SK-N-SH (cell line): ENCODE measurements at regions not wholly inside any gene's neighbourhood (a gene's known extent, or its start where the extent isn't known, plus 50 kb on each side); places are given as distances from the start of the nearest gene placed in this dataset.

Experiments used
- CTCF ChIA-PET: fragments of 300-600, 350-600 bp; formaldehyde crosslinking; extraction: SDS; loops from one replicate; lab custom pipeline; 2021; lab: Yijun Ruan, JAX
- POLR2A ChIA-PET: fragments of 350-600 bp; sonication (Branson Sonifier 250); formaldehyde crosslinking; extraction: SDS; loops from one replicate; lab custom pipeline; 2020; ENCODE audit warnings: antibody characterized with exemption, inconsistent platforms; lab: Yijun Ruan, JAX
- DNase-seq: peaks from one replicate; pipeline ENCODE4 v3.0.0; 2012
- H2AFZ ChIP-seq: fragments of 200-600 bp; sonication (generic); 2 replicates; pipeline ENCODE4 v1.8.1; 2016; ENCODE audit warnings: antibody characterized with exemption, mild to moderate bottlenecking, low read depth
- H3F3A ChIP-seq: fragments of 200-600 bp; sonication (generic); replicated peaks from 2 replicates; pipeline ENCODE3; 2016; ENCODE audit warnings: antibody characterized with exemption, mild to moderate bottlenecking; ENCODE audit not compliant: insufficient read depth
- H3K27ac ChIP-seq, 2 experiments: fragments of 200-500 bp in 1 of 2; fragments of 200-600 bp in 1 of 2; sonication (Bioruptor generic) in 1 of 2; sonication (generic), shearing (Covaris generic) in 1 of 2; 2 replicates each; pipeline versions ENCODE4 v1.5.1 to v1.6.1; 2014 to 2016; ENCODE audit warnings: low read depth in 2 of 2, inconsistent platforms in 1 of 2, low read length in 1 of 2, mild to moderate bottlenecking in 1 of 2, mixed read lengths in 1 of 2
- H3K27me3 ChIP-seq: fragments of 200-600 bp; sonication (generic), shearing (Covaris generic); 2 replicates; pipeline ENCODE4 v1.6.1; 2016; ENCODE audit warnings: mixed run types; ENCODE audit not compliant: insufficient read depth
- H3K36me3 ChIP-seq, 2 experiments: fragments of 200-500 bp in 1 of 2; fragments of 200-600 bp in 1 of 2; sonication (Bioruptor generic) in 1 of 2; sonication (generic) in 1 of 2; replicated peaks in 1 of 2; 2 replicates each; pipeline versions ENCODE3 to v1.5.1; 2014 to 2016; ENCODE audit warnings: low read length in 1 of 2, mild to moderate bottlenecking in 1 of 2; ENCODE audit not compliant: insufficient read depth in 2 of 2, control insufficient read depth in 1 of 2
- H3K4me1 ChIP-seq, 2 experiments: fragments of 200-500 bp in 1 of 2; fragments of 200-600 bp in 1 of 2; sonication (Bioruptor generic) in 1 of 2; sonication (generic), shearing (Covaris generic) in 1 of 2; 2 replicates each; pipeline versions ENCODE4 v1.5.1 to v1.6.1; 2014 to 2016; ENCODE audit warnings: low read depth in 1 of 2, low read length in 1 of 2, mixed run types in 1 of 2; ENCODE audit not compliant: insufficient read depth in 2 of 2, control insufficient read depth in 1 of 2
- H3K4me2 ChIP-seq: fragments of 200-600 bp; sonication (generic), shearing (Covaris generic); 2 replicates; pipeline ENCODE4 v1.6.1; 2017; ENCODE audit warnings: mixed run types
- H3K4me3 ChIP-seq, 2 experiments: fragments of 200-500 bp in 1 of 2; fragments of 200-600 bp in 1 of 2; sonication (Bioruptor generic) in 1 of 2; sonication (generic), shearing (Covaris generic) in 1 of 2; 2 replicates each; pipeline versions ENCODE4 v1.5.1 to v1.8.1; 2014 to 2016; ENCODE audit warnings: low read depth in 2 of 2, inconsistent platforms in 1 of 2, low read length in 1 of 2, mild to moderate bottlenecking in 1 of 2, mixed read lengths in 1 of 2, moderate library complexity in 1 of 2
- H3K79me2 ChIP-seq: fragments of 200-600 bp; sonication (generic); 2 replicates; pipeline ENCODE4 v1.8.1; 2017; ENCODE audit warnings: mild to moderate bottlenecking; ENCODE audit not compliant: insufficient read depth
- H3K9ac ChIP-seq: fragments of 200-600 bp; sonication (generic); 2 replicates; pipeline ENCODE4 v1.6.1; 2017; ENCODE audit warnings: mixed run types
- H3K9me2 ChIP-seq: fragments of 200-600 bp; sonication (generic); 2 replicates; pipeline ENCODE4 v1.6.1; 2017; ENCODE audit warnings: mixed run types
- H3K9me3 ChIP-seq: fragments of 200-600 bp; sonication (generic); 2 replicates; pipeline ENCODE4 v1.6.1; 2017; ENCODE audit warnings: mixed run types, mild to moderate bottlenecking, moderate library complexity
- H4K20me1 ChIP-seq: fragments of 200-600 bp; sonication (generic); 2 replicates; pipeline ENCODE4 v1.6.1; 2017; ENCODE audit warnings: mild to moderate bottlenecking, mixed run types; ENCODE audit not compliant: insufficient read depth
- EP300 ChIP-seq, 2 experiments: IDR thresholded peaks; 2 replicates each; pipeline versions ENCODE4 v1.4.0 to v1.6.1; 2012; ENCODE audit warnings: borderline replicate concordance in 1 of 2, low read depth in 1 of 2, low read length in 1 of 2
- FOXJ3 ChIP-seq: sonication (generic); formaldehyde crosslinking; IDR thresholded peaks from 2 replicates; pipeline ENCODE4 v1.5.1; 2020; ENCODE audit warnings: mild to moderate bottlenecking, missing genetic modification reagents
- FOXM1 ChIP-seq: IDR thresholded peaks from 2 replicates; pipeline ENCODE4 v1.4.0; 2012; ENCODE audit warnings: low read depth, mild to moderate bottlenecking
- GATA2 ChIP-seq: sonication (generic); formaldehyde crosslinking; IDR thresholded peaks from 2 replicates; pipeline ENCODE4 v1.5.0; 2020; ENCODE audit warnings: mild to moderate bottlenecking, missing genetic modification reagents
- MAX ChIP-seq: IDR thresholded peaks from 2 replicates; pipeline ENCODE4 v1.4.0; 2012; ENCODE audit warnings: low read depth
- MEF2A ChIP-seq: IDR thresholded peaks from 2 replicates; pipeline ENCODE4 v1.4.0; 2012; ENCODE audit warnings: low read depth, borderline replicate concordance
- NRF1 ChIP-seq: IDR thresholded peaks from 2 replicates; pipeline ENCODE4 v1.6.1; 2012; ENCODE audit warnings: low read depth, mild to moderate bottlenecking, low read length
- SMC3 ChIP-seq: IDR thresholded peaks from 2 replicates; pipeline ENCODE4 v1.6.1; 2012; ENCODE audit warnings: low read depth, low read length, improper control_type of control experiment
- TAF1 ChIP-seq: IDR thresholded peaks from 2 replicates; pipeline ENCODE4 v1.6.1; 2012; ENCODE audit warnings: low read depth, mild to moderate bottlenecking, low read length, moderate library complexity, borderline replicate concordance
- WGBS: methylation state at CpG from one replicate; pipeline ENCODE4 v1.1.6; 2017; ENCODE audit warnings: low lambda C conversion rate; 5-methylcytosine and 5-hydroxymethylcytosine counted together
- TF ChIP-seq, protein P1 (sequence below): IDR thresholded peaks from 2 replicates; pipeline ENCODE4 v1.4.0; 2012; ENCODE audit warnings: low read depth, borderline replicate concordance

DNA sequence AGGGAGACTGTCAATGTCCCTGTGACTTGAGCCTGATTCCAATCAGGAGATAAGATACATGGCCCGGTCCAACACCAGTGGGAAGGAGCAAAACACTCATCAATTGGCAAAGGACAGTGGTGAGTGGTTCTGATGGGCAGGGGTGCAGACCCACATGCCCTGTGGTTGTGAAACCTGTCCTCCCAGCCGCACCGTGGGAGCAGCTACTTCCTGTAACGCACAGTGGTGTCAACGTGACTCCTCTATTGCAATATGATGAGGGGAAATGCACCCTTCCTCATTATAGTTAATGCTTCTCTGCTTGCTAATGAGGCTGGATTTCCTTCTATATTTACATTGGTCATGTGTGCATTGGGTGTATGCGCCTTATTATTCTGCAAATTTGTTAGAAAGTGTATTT is 223.0 kb downstream of the IRX1 start:
- CTCF ChIA-PET, result no interaction called here
- no peaks in the 10 kb centered on the region for H3K79me2 ChIP-seq

DNA sequence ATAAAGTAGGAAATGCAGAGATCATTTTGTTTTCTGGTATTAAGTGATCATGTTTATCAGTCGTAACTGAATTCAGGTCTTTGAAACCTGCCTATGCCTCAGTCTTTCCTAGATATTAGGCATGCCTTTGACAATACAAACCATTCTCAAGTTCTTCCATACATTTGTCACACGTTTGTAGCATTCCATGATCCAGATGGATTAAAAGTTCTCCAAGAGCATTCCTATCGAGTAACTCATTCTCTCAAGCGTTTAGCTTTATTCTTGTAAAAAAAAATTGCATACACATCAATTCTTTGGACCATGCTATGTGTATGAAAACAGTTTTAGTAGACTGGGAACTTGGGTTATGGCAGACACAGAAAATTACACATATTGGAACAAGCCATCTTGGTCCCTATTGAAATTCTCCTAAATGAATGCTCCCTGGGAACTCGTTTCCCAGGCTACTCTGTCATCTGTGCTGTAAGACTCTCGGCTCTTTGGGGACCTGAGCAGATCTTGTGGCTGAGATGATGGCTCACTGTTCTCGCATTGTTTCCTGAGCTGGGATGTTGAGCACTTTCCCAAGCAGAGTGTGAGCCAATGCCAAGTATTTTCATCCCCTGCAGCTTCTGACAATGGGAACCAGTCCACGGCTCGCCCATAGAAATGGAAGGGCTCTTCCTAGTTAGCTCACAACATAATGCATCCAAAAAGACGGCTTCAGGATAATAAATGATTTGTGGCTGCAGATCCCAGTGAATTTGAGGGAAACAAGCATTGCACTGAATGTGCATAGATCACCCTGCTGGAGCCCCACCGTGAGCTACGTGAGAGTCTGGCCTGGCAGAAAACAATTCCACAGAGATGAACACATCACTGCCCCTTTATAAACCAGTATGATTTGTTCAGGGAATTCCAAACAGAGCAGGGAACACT is 230.2 kb downstream of the IRX1 start:
- Histone ChIP-seq H3K4me1 (no peaks in the 10 kb centered on the region), H3K4me3 (no peak overlapping the region), H3K9ac (no peak overlapping the region), H4K20me1 (no peaks in the 10 kb centered on the region), H3K9me2 (no peaks in the 10 kb centered on the region), H3K9me3 (no peaks in the 10 kb centered on the region), H3K79me2 (no peaks in the 10 kb centered on the region), H2AFZ (no peak overlapping the region), H3K27ac (no peak overlapping the region), H3K4me2 (no peak overlapping the region), H3K27me3 (no peaks in the 10 kb centered on the region), H3F3A (no peaks in the 10 kb centered on the region), H3K36me3 (no peaks in the 10 kb centered on the region)
- CTCF ChIA-PET, result no interaction called here
- POLR2A ChIA-PET, result no interaction called here
- 6% methylated on average over 12 of the region's 12 CpGs for WGBS
- TF ChIP-seq FOXM1, result no peak
- TF ChIP-seq MEF2A, result no peak
- no peak for TF ChIP-seq EP300 (IDR thresholded peaks at IDR 0.05; ENCODE audit: borderline replicate concordance in 1 of 2, low read depth in 1 of 2, low read length in 1 of 2)
- TF ChIP-seq, protein P1, sequence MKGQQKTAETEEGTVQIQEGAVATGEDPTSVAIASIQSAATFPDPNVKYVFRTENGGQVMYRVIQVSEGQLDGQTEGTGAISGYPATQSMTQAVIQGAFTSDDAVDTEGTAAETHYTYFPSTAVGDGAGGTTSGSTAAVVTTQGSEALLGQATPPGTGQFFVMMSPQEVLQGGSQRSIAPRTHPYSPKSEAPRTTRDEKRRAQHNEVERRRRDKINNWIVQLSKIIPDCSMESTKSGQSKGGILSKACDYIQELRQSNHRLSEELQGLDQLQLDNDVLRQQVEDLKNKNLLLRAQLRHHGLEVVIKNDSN, result no peak
- TF ChIP-seq NRF1, result no peak
- DNase-seq, result no peak

More for the DNA sequence above, 223.0 kb downstream of the IRX1 start:
- Histone ChIP-seq H3F3A (no peaks in the 10 kb centered on the region), H3K27me3 (no peaks in the 10 kb centered on the region), H3K9me3 (no peaks in the 10 kb centered on the region), H3K27ac (no peak overlapping the region), H4K20me1 (no peaks in the 10 kb centered on the region), H3K9ac (no peak overlapping the region), H3K4me1 (no peaks in the 10 kb centered on the region), H3K4me3 (no peak overlapping the region), H2AFZ (no peak overlapping the region), H3K36me3 (no peaks in the 10 kb centered on the region), H3K4me2 (no peak overlapping the region), H3K9me2 (no peaks in the 10 kb centered on the region)
- POLR2A ChIA-PET, result no interaction called here
- WGBS, result 6% methylated on average over 6 of the region's 6 CpGs
- DNase-seq, result no peak
- TF ChIP-seq MAX (no peak), GATA2 (CRISPR knock-in tag) (no peak), TAF1 (no peak), FOXJ3 (CRISPR knock-in tag) (no peak), SMC3 (no peak)
- TF ChIP-seq, protein P1, result no peak
